Testis (tissue), 2 donors: ENCODE measurements at regions not wholly inside any gene's neighbourhood (a gene's known extent, or its start where the extent isn't known, plus 50 kb on each side); places are given as distances from the start of the nearest gene placed in this dataset.

Experiments
- POLR2A ChIP-seq: fragments of 450-650 bp; IDR thresholded peaks from one replicate; pipeline ENCODE4 v1.6.1; 2017; ENCODE audit warnings: antibody characterized with exemption, mild to moderate bottlenecking, moderate library complexity
- TF ChIP-seq, protein P1 (sequence below), 3 experiments: fragments of 450-650 bp in 2 of 3; fragments of 200-600 bp in 1 of 3; sonication (generic) in 1 of 3; IDR thresholded peaks; one replicate each; pipeline ENCODE4 v1.5.1; 2016 to 2019; ENCODE audit warnings: antibody characterized with exemption in 3 of 3, mild to moderate bottlenecking in 2 of 3, moderate library complexity in 1 of 3

DNA sequence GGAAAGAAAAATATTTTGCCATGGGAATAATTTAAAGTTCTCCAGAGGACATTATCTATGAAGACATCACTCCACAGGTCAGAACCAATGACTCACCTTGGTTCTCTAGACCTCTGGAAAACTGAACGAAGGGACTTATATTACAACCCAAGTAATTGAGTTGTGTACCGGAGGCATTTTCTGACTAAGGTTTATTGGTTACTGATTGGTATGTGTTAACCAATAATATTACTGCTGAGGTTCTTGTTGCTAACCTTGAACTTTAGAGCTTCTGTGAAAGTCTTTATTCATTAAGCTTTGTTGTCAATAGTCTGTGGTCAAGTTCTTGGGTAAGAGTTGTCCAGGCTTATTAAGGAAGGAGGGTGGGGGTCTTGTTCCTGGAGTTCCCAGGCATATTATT lies 78.1 kb upstream of the MTPN start:
- no peak for TF ChIP-seq POLR2A
- TF ChIP-seq, protein P1, sequence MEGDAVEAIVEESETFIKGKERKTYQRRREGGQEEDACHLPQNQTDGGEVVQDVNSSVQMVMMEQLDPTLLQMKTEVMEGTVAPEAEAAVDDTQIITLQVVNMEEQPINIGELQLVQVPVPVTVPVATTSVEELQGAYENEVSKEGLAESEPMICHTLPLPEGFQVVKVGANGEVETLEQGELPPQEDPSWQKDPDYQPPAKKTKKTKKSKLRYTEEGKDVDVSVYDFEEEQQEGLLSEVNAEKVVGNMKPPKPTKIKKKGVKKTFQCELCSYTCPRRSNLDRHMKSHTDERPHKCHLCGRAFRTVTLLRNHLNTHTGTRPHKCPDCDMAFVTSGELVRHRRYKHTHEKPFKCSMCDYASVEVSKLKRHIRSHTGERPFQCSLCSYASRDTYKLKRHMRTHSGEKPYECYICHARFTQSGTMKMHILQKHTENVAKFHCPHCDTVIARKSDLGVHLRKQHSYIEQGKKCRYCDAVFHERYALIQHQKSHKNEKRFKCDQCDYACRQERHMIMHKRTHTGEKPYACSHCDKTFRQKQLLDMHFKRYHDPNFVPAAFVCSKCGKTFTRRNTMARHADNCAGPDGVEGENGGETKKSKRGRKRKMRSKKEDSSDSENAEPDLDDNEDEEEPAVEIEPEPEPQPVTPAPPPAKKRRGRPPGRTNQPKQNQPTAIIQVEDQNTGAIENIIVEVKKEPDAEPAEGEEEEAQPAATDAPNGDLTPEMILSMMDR (IDR thresholded peaks at IDR 0.05), result no peak
